ENCODE measurements at regions not wholly inside any gene's neighbourhood (a gene's known extent, or its start where the extent isn't known, plus 50 kb on each side); places are given as distances from the start of the nearest gene placed in this dataset.

DNA sequence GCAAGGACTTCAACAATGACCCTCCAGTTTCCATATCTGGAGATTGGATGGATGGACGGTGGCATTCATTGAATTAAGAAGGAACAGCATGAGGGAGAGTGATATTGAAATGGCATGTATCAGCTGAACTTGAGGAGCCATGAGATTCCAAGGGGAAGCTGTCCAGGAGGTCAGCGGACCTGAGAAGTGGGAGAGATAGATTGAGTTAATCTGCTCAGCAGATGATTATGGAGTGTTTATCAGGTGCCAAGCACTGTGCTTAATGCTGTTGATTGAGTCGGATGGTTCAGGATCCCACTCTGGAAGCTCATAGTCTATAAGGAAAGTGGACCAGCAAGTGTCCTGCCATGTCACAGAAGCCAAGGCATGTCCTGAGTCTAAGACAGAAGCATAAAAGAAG, 581.3 kb downstream of the INSC start:
- POLR2A ChIA-PET: no interaction called here
- ATAC-seq (ENCODE audit: low read depth) (no peak), DNase-seq (no peak)
- Mint-ChIP-seq H3K27me3 (no peaks in the 10 kb centered on the region), H3K27ac (no peak overlapping the region), H3K9me3 (no peaks in the 10 kb centered on the region), H3K4me1 (no peaks in the 10 kb centered on the region), H3K4me3 (no peak overlapping the region), H3K36me3 (no peaks in the 10 kb centered on the region)

GRCh38 chr11:15697437-15698236, 582.9 kb downstream of the INSC start:
- DNase-seq (no peak), ATAC-seq (ENCODE audit: low read depth) (no peak)
- Mint-ChIP-seq H3K4me1 (no peaks in the 10 kb centered on the region), H3K27me3 (no peaks in the 10 kb centered on the region), H3K9me3 (no peaks in the 10 kb centered on the region), H3K27ac (no peak overlapping the region), H3K36me3 (no peaks in the 10 kb centered on the region), H3K4me3 (no peak overlapping the region)
- POLR2A ChIA-PET: no interaction called here

DNA sequence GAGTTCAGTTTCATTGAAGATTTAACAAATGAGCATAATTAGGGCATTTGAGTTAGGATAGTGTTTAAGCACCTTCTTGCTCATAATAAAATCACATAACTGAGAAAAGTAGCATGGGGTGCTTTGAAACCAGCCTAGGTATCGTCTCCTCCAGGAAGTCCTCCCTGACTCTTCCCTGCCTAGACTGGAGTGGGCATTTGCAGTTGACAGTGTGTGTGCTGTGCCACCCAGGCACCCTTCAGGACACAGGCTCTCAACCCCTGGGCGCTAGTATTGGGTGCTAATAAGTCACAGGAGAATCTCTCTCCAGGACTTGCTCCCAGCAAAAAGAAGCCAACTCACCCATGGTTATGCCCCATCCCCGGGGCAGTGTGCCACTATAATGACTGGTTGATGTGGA, 584.1 kb downstream of the INSC start:
- POLR2A ChIA-PET: no interaction called here
- no peak overlapping the region for H3K4me3 Mint-ChIP-seq
- ATAC-seq (ENCODE audit: low read depth): no peak
- H3K36me3 Mint-ChIP-seq: no peaks in the 10 kb centered on the region
- no peaks in the 10 kb centered on the region for H3K9me3 Mint-ChIP-seq
- H3K27ac Mint-ChIP-seq: no peak overlapping the region
- no peak for DNase-seq
- H3K27me3 Mint-ChIP-seq: no peaks in the 10 kb centered on the region
- no peaks in the 10 kb centered on the region for H3K4me1 Mint-ChIP-seq

- POLR2A ChIA-PET: no interaction called here
- Mint-ChIP-seq H3K27ac (no peak overlapping the region), H3K27me3 (no peaks in the 10 kb centered on the region), H3K4me1 (no peaks in the 10 kb centered on the region), H3K9me3 (no peaks in the 10 kb centered on the region), H3K36me3 (no peaks in the 10 kb centered on the region), H3K4me3 (no peak overlapping the region)
- ATAC-seq (ENCODE audit: low read depth): no peak
- DNase-seq: no peak
Observed at GRCh38 chr11:15699978-15700377, 585.3 kb downstream of the INSC start.

DNA sequence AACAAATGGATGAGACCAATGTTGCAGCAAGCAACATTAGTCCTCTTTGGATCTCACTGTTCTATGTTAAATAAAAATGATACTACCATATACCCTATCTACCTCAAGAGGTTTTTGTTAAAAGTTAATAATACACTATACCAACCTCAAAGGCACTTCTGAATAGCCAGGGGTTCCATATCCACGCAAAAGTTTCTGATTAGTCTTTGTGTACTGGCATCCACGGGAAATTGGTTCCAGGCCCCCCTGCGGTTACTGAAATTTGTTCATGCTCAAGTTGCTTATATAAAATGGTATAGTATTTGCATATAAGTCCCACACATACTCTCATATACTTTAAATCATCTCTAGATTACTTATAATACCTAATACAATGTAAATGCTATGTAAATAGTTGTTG, 585.7 kb downstream of the INSC start:
- Mint-ChIP-seq H3K36me3 (no peaks in the 10 kb centered on the region), H3K27me3 (no peaks in the 10 kb centered on the region), H3K4me1 (no peaks in the 10 kb centered on the region), H3K9me3 (no peaks in the 10 kb centered on the region), H3K27ac (no peak overlapping the region), H3K4me3 (no peak overlapping the region)
- DNase-seq: no peak
- no peak for ATAC-seq (ENCODE audit: low read depth)
- POLR2A ChIA-PET: no interaction called here

GRCh38 chr11:15704064-15704463, 589.3 kb downstream of the INSC start:
- POLR2A ChIA-PET: no interaction called here
- ATAC-seq (ENCODE audit: low read depth): no peak

GRCh38 chr11:15704556-15704955, 589.8 kb downstream of the INSC start:
- no peak for ATAC-seq (ENCODE audit: low read depth)
- no peaks in the 10 kb centered on the region for H3K36me3 Mint-ChIP-seq
- H3K9me3 Mint-ChIP-seq: peaks cover 1% of the 10 kb centered on the region
- no peaks in the 10 kb centered on the region for H3K4me1 Mint-ChIP-seq
- H3K27me3 Mint-ChIP-seq: no peaks in the 10 kb centered on the region
- POLR2A ChIA-PET: no interaction called here
- no peak for DNase-seq
- no peak overlapping the region for H3K4me3 Mint-ChIP-seq
- no peak overlapping the region for H3K27ac Mint-ChIP-seq

More at GRCh38 chr11:15704064-15704463, 589.3 kb downstream of the INSC start:
- H3K4me1 Mint-ChIP-seq: no peaks in the 10 kb centered on the region
- H3K27ac Mint-ChIP-seq: no peak overlapping the region
- no peak for DNase-seq
- H3K4me3 Mint-ChIP-seq: no peak overlapping the region
- no peaks in the 10 kb centered on the region for H3K36me3 Mint-ChIP-seq
- no peaks in the 10 kb centered on the region for H3K27me3 Mint-ChIP-seq
- peaks cover under 1% of the 10 kb centered on the region for H3K9me3 Mint-ChIP-seq

DNA sequence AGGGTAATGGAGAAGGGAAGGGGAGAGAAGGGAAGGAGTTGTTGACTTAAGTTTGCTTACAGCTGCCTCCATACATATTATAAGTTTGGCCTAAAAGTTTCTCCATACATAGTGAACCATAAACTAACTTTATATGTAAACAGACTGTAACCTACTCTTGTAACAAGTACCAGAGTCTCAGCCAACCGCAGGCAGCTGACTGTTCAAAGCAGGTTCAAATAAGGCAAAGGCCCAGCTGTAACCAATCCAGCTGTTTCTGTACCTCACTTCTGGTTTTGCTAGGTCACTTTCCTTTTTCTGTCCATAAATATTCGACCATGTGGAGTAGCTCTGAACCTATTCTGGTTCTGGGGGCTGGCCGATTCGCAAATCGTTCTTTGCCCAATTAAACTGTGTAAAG, 591.2 kb downstream of the INSC start:
- no peak for ATAC-seq (ENCODE audit: low read depth)
- no peak for DNase-seq
- H3K27ac Mint-ChIP-seq: no peak overlapping the region
- H3K4me1 Mint-ChIP-seq: no peaks in the 10 kb centered on the region
- POLR2A ChIA-PET: no interaction called here
- no peak overlapping the region for H3K4me3 Mint-ChIP-seq
- peaks cover 1% of the 10 kb centered on the region for H3K9me3 Mint-ChIP-seq
- no peaks in the 10 kb centered on the region for H3K27me3 Mint-ChIP-seq
- H3K36me3 Mint-ChIP-seq: no peaks in the 10 kb centered on the region

DNA sequence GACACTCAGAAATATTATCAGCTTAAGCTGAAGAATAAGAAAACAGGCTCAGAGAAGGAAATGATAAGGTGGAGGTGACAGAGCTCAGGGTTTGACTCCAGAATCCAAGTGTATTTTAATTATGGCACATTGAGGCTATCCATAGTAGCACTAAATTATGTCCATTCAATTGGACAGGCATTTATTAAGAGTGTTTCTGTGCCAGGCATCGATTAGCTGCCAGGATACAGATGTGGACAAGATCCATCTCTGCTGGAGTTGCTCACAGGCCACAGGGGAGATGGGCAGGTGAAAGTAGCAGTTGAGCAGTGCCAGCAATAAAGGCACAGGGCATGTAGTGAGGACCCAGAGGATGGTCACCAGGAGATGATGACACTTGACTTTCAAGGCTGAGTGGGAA, 592.5 kb downstream of the INSC start:
- no peak for DNase-seq
- POLR2A ChIA-PET: no interaction called here
- Mint-ChIP-seq H3K9me3 (peaks cover 1% of the 10 kb centered on the region), H3K4me3 (no peak overlapping the region), H3K4me1 (no peaks in the 10 kb centered on the region), H3K36me3 (no peaks in the 10 kb centered on the region), H3K27me3 (peaks cover 2% of the 10 kb centered on the region), H3K27ac (no peak overlapping the region)
- no peak for ATAC-seq (ENCODE audit: low read depth)

DNA sequence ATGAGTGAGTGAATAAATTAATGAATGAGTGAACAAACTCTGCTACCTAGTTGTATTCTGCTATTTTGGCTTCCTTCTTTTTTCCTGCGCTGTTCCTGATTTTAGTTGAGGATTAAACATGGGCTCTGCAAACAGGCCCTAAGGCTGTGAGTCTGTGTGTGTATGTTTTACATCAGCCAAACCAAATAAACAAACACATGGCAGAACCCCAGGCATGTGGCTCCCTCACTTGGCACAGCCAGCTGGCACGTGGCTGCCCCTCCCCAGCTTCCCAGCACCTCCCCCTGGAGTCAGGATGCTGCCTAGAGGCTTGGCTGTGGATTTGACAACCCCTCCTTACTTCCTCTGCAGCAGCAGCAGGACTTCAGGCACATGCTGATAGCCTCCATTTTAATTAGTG, 593.2 kb downstream of the INSC start:
- POLR2A ChIA-PET: no interaction called here
- Mint-ChIP-seq H3K36me3 (no peaks in the 10 kb centered on the region), H3K4me1 (no peaks in the 10 kb centered on the region), H3K4me3 (no peak overlapping the region), H3K27me3 (peaks cover 2% of the 10 kb centered on the region), H3K9me3 (peaks cover 1% of the 10 kb centered on the region), H3K27ac (no peak overlapping the region)
- DNase-seq (no peak), ATAC-seq (ENCODE audit: low read depth) (no peak)

GRCh38 chr11:15710580-15711275, 596.0 kb downstream of the INSC start:
- Mint-ChIP-seq H3K4me1 (no peaks in the 10 kb centered on the region), H3K4me3 (no peak overlapping the region), H3K27ac (no peak overlapping the region), H3K27me3 (peaks cover 2% of the 10 kb centered on the region), H3K36me3 (no peaks in the 10 kb centered on the region), H3K9me3 (peaks cover 1% of the 10 kb centered on the region)
- ATAC-seq (ENCODE audit: low read depth) (no peak), DNase-seq (no peak)
- POLR2A ChIA-PET: no interaction called here

GRCh38 chr11:15711311-15711710, 596.6 kb downstream of the INSC start:
- POLR2A ChIA-PET: no interaction called here
- H3K27me3 Mint-ChIP-seq: peaks cover 2% of the 10 kb centered on the region
- no peak overlapping the region for H3K27ac Mint-ChIP-seq
- H3K36me3 Mint-ChIP-seq: no peaks in the 10 kb centered on the region
- H3K4me3 Mint-ChIP-seq: no peak overlapping the region
- ATAC-seq (ENCODE audit: low read depth): no peak
- H3K9me3 Mint-ChIP-seq: peaks cover 1% of the 10 kb centered on the region
- no peaks in the 10 kb centered on the region for H3K4me1 Mint-ChIP-seq
- no peak for DNase-seq

DNA sequence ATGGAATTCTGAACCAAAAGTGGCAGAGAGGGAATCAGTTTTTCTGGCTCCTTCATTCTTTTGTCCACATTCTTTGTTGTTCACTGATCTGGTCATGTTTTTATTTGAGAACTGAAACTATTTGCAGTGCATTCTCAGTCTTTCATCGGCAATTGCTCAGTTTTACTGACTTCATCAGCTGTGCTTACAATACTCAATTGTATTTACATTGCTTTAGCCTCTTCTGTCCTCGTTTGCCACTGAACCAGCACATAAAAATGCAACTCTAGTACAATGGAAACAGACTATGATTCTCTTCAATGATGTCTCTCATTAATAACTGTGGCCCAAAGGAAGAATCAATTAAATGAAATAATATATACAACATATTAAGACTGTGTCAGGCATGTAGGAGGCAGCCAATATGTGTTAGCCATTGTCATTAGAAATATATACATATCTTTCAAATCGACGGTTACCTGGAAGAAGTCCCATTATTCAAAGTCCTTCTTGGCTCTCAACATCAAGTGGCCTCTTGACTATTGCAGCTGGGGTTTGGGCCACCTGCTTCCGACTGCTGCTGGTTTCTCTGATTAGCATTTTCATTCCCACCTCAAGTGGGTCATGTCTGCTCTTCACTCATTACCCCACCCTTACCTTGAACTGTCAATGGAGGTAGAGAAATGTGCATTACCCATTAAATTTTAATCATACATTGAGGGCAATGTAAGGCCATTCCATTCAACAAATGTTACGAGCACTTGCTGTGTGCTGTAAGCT, 600.1 kb downstream of the INSC start:
- H3K27ac Mint-ChIP-seq: no peak overlapping the region
- DNase-seq (no peak), ATAC-seq (ENCODE audit: low read depth) (no peak)
- H3K9me3 Mint-ChIP-seq: no peaks in the 10 kb centered on the region
- POLR2A ChIA-PET: no interaction called here
- no peaks in the 10 kb centered on the region for H3K36me3 Mint-ChIP-seq
- H3K27me3 Mint-ChIP-seq: peaks cover 2% of the 10 kb centered on the region
- no peaks in the 10 kb centered on the region for H3K4me1 Mint-ChIP-seq
- H3K4me3 Mint-ChIP-seq: no peak overlapping the region

DNA sequence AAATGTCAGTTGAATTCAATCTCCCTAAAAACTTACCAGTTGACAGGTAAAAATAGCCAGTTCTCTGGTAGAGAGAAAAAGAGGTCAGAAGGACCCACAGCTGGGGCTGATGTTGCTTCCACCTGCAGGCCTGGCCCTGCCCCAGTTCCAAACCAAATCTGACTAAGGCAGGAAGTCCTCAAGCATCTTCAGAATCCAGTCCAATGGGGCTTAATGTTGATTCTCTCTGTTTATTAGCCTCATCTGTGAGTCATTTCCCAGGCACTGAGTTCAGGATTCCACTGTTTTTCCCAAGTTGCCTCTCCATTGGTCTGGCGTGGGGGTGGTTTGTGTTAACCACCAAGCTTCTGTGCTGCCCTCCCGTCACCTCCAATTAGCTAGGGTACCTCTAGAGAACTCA, 601.8 kb downstream of the INSC start:
- DNase-seq (no peak), ATAC-seq (ENCODE audit: low read depth) (no peak)
- H3K27me3 Mint-ChIP-seq: peaks cover 2% of the 10 kb centered on the region
- POLR2A ChIA-PET: no interaction called here
- no peaks in the 10 kb centered on the region for H3K4me1 Mint-ChIP-seq
- H3K9me3 Mint-ChIP-seq: no peaks in the 10 kb centered on the region
- no peak overlapping the region for H3K27ac Mint-ChIP-seq
- no peaks in the 10 kb centered on the region for H3K36me3 Mint-ChIP-seq
- no peak overlapping the region for H3K4me3 Mint-ChIP-seq

Data from activated naive CD8-positive, alpha-beta T cell treated with anti-CD3 and anti-CD28 coated beads, Interleukin-2, amount 10 ng/mL, durations not matched to agents 7 days and 5 days (primary cell).